GM23338 (cell line): ENCODE measurements at regions not wholly inside any gene's neighbourhood (a gene's known extent, or its start where the extent isn't known, plus 50 kb on each side); places are given as distances from the start of the nearest gene placed in this dataset.

Experiments
- ATAC-seq: fragments of 200-7000 bp; cut with Tn5 transposase; 3 replicates; pipeline ENCODE4 v1.9.1; 2020
- DNase-seq: peaks from one replicate; pipeline ENCODE4 v3.0.0-alpha.2; 2015; ENCODE audit warnings: low spot score
- H2AFZ ChIP-seq: fragments of 200-600 bp; sonication (generic); 2 replicates; pipeline ENCODE4 v1.8.0; 2016; ENCODE audit warnings: antibody characterized with exemption, mild to moderate bottlenecking, moderate library complexity
- H3F3A ChIP-seq: fragments of 200-600 bp; sonication (generic); replicated peaks from 2 replicates; pipeline ENCODE4 v1.8.0; 2017; ENCODE audit warnings: antibody characterized with exemption, mixed run types, low read depth
- H3K27ac ChIP-seq: fragments of 200-600 bp; sonication (generic); 2 replicates; pipeline ENCODE4 v1.6.1; 2016; ENCODE audit warnings: low read depth
- H3K27me3 ChIP-seq: fragments of 200-600 bp; sonication (generic); 2 replicates; pipeline ENCODE4 v1.8.0; 2016; ENCODE audit warnings: mild to moderate bottlenecking, mixed run types, moderate library complexity; ENCODE audit not compliant: insufficient read depth
- H3K36me3 ChIP-seq: fragments of 200-600 bp; sonication (generic); 2 replicates; pipeline ENCODE4 v1.8.0; 2016; ENCODE audit warnings: mild to moderate bottlenecking; ENCODE audit not compliant: insufficient read depth
- H3K4me1 ChIP-seq: fragments of 200-600 bp; sonication (generic); 2 replicates; pipeline ENCODE4 v1.8.0; 2016; ENCODE audit warnings: mild to moderate bottlenecking, moderate library complexity; ENCODE audit not compliant: insufficient read depth
- H3K4me2 ChIP-seq: fragments of 200-600 bp; sonication (generic); 2 replicates; pipeline ENCODE4 v1.7.1; 2017; ENCODE audit warnings: mixed run types
- H3K4me3 ChIP-seq: fragments of 200-600 bp; sonication (generic); 2 replicates; pipeline ENCODE4 v1.6.1; 2016; ENCODE audit warnings: mixed run types
- H3K79me2 ChIP-seq: fragments of 200-600 bp; sonication (generic); replicated peaks from 2 replicates; pipeline ENCODE4 v1.8.0; 2017; ENCODE audit warnings: mild to moderate bottlenecking; ENCODE audit not compliant: insufficient read depth
- H3K9me2 ChIP-seq: fragments of 200-600 bp; sonication (generic); 2 replicates; pipeline ENCODE4 v1.8.0; 2017; ENCODE audit not compliant: insufficient read depth
- H4K20me1 ChIP-seq: fragments of 200-600 bp; sonication (generic); replicated peaks from 2 replicates; pipeline ENCODE4 v1.8.0; 2017; ENCODE audit warnings: mild to moderate bottlenecking; ENCODE audit not compliant: insufficient read depth
- H3K27ac Mint-ChIP-seq: 2 replicates; pipeline ENCODE4 v1.8.0; 2020; ENCODE audit warnings: inconsistent platforms, mild to moderate bottlenecking, moderate library complexity, mixed read lengths
- H3K27me3 Mint-ChIP-seq: 3 replicates; pipeline ENCODE4 v1.8.0; 2022; ENCODE audit warnings: low read depth, mild to moderate bottlenecking, moderate library complexity, mixed read lengths, inconsistent platforms; ENCODE audit not compliant: insufficient read depth, poor library complexity
- H3K36me3 Mint-ChIP-seq: 3 replicates; pipeline ENCODE4 v1.8.0; 2021; ENCODE audit warnings: low read depth, mild to moderate bottlenecking, inconsistent platforms, moderate library complexity, mixed read lengths
- H3K4me1 Mint-ChIP-seq: 3 replicates; pipeline ENCODE4 v1.8.0; 2020; ENCODE audit warnings: mild to moderate bottlenecking, inconsistent platforms, mixed read lengths
- H3K4me3 Mint-ChIP-seq: 3 replicates; pipeline ENCODE4 v1.8.0; 2021; ENCODE audit warnings: moderate library complexity, mild to moderate bottlenecking, inconsistent platforms, mixed read lengths
- H3K9me3 Mint-ChIP-seq: 3 replicates; pipeline ENCODE4 v1.8.0; 2020; ENCODE audit warnings: moderate library complexity, mild to moderate bottlenecking, inconsistent platforms, mixed read lengths
- CTCF ChIP-seq, 2 experiments: fragments of 200-600 bp in 1 of 2; sonication (generic) in 1 of 2; conservative IDR thresholded peaks; 2 replicates each; pipeline versions ENCODE4 v1.5.1 to v1.6.1; 2016 to 2017; ENCODE audit warnings: antibody characterized with exemption in 2 of 2, low read depth in 2 of 2, mild to moderate bottlenecking in 2 of 2, moderate library complexity in 1 of 2
- EZH2phosphoT487 ChIP-seq: fragments of 200-600 bp; sonication (generic); IDR thresholded peaks from one replicate; pipeline ENCODE4 v1.8.1; 2018; ENCODE audit warnings: antibody characterized with exemption; ENCODE audit not compliant: unreplicated experiment
- JUNB ChIP-seq: IDR thresholded peaks from one replicate; pipeline ENCODE4 v1.6.1; 2016; ENCODE audit warnings: antibody characterized with exemption; ENCODE audit not compliant: unreplicated experiment
- NANOG ChIP-seq: IDR thresholded peaks from 2 replicates; pipeline ENCODE4 v1.6.1; 2016; ENCODE audit warnings: antibody characterized with exemption, borderline replicate concordance
- REST ChIP-seq: IDR thresholded peaks from one replicate; pipeline ENCODE4 v1.6.1; 2018; ENCODE audit warnings: antibody characterized with exemption; ENCODE audit not compliant: unreplicated experiment
- STAT1 ChIP-seq: IDR thresholded peaks from one replicate; pipeline ENCODE4 v1.6.1; 2016; ENCODE audit warnings: antibody characterized with exemption; ENCODE audit not compliant: unreplicated experiment
- ZNF114 ChIP-seq: fragments of 250-450 bp; sonication (Bioruptor Pico); IDR thresholded peaks from 2 replicates; pipeline ENCODE4 v1.5.0; 2020; ENCODE audit warnings: mild to moderate bottlenecking, moderate library complexity
- ZNF331 ChIP-seq: fragments of 250-450 bp; sonication (Bioruptor Pico); IDR thresholded peaks from 2 replicates; pipeline ENCODE4 v1.5.0; 2020; ENCODE audit warnings: low read depth, mild to moderate bottlenecking, moderate library complexity

GRCh38 chr18:75125382-75126331 lies 83.3 kb downstream of the PTGR3 start:
- Histone ChIP-seq H3F3A (no peaks in the 10 kb centered on the region), H3K4me3 (no peak overlapping the region), H4K20me1 (no peaks in the 10 kb centered on the region), H3K27me3 (no peaks in the 10 kb centered on the region), H2AFZ (peak overlapping the region; percentile 83), H3K4me1 (no peaks in the 10 kb centered on the region), H3K27ac (no peak overlapping the region), H3K4me2 (no peak overlapping the region), H3K9me2 (0 out of 2 replicates have a peak, but pooled peaks cover 5% of the 10 kb centered on the region), H3K36me3 (no peaks in the 10 kb centered on the region), H3K79me2 (no peaks in the 10 kb centered on the region)
- Mint-ChIP-seq H3K27ac (peak overlapping the region; percentile 14; the same call in 1 of the 2 replicates), H3K27me3 (peaks cover 1% of the 10 kb centered on the region), H3K4me3 (no peak overlapping the region), H3K4me1 (no peaks in the 10 kb centered on the region; the same call in 2 of the 3 replicates), H3K9me3 (no peaks in the 10 kb centered on the region; the same call in 2 of the 3 replicates), H3K36me3 (no peaks in the 10 kb centered on the region)
- TF ChIP-seq STAT1: no peak
- peak in 1 of 2 experiments; percentile 15; a peak in 2 of 4 replicates for TF ChIP-seq CTCF (conservative IDR thresholded peaks at IDR 0.05; ENCODE audit: low read depth in 2 of 2)
- DNase-seq (peak; percentile 53), ATAC-seq (peak; percentile 94)

DNA sequence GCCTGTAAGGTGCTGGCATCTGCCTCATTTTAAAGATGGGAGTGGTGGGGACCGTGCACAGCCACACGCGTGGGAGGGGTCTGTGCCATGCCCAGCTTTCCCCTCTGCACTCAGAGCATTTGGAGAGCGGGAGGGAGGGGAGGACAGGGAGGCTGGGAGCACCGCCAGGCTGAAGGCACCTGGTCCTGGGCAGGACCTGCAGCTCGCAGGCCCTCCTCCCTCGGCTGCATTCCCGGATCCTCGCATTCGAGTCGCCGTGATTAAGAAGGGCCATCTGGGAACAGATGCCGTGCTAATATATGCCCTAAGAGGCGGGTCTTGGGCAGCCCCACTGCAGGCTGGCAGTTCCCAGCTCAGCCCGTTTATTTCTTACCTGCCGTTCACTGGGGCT lies 84.0 kb downstream of the PTGR3 start:
- Histone ChIP-seq H3F3A (no peaks in the 10 kb centered on the region), H3K4me2 (no peak overlapping the region), H3K79me2 (no peaks in the 10 kb centered on the region), H3K27ac (no peak overlapping the region), H3K9me2 (0 out of 2 replicates have a peak, but pooled peaks cover 1% of the 10 kb centered on the region), H4K20me1 (no peaks in the 10 kb centered on the region), H3K4me1 (no peaks in the 10 kb centered on the region), H3K27me3 (no peaks in the 10 kb centered on the region), H3K36me3 (no peaks in the 10 kb centered on the region), H3K4me3 (no peak overlapping the region), H2AFZ (peak overlapping the region; percentile 83)
- Mint-ChIP-seq H3K27me3 (peaks cover 3% of the 10 kb centered on the region), H3K4me1 (no peaks in the 10 kb centered on the region; the same call in 2 of the 3 replicates), H3K36me3 (no peaks in the 10 kb centered on the region), H3K27ac (no peak overlapping the region), H3K9me3 (no peaks in the 10 kb centered on the region; the same call in 2 of the 3 replicates), H3K4me3 (no peak overlapping the region)
- DNase-seq (no peak), ATAC-seq (no peak; the same call in 1 of the 3 replicates)
- TF ChIP-seq ZNF331: no peak
- no peak for TF ChIP-seq NANOG
- TF ChIP-seq EZH2phosphoT487: no peak
- TF ChIP-seq ZNF114 (CRISPR knock-in tag): no peak
- no peak for TF ChIP-seq REST
- TF ChIP-seq CTCF (conservative IDR thresholded peaks at IDR 0.05; ENCODE audit: low read depth in 2 of 2): no peak
- TF ChIP-seq JUNB: no peak
